Subcutaneous abdominal adipose tissue (tissue), 5 donors: ENCODE measurements at regions not wholly inside any gene's neighbourhood (a gene's known extent, or its start where the extent isn't known, plus 50 kb on each side); places are given as distances from the start of the nearest gene placed in this dataset.

Experiments used
- H3K27ac ChIP-seq: one replicate; pipeline ENCODE4 v1.7.0; 2013; ENCODE audit warnings: low read depth, mild to moderate bottlenecking, inconsistent platforms, low read length, moderate library complexity
- H3K27me3 ChIP-seq, 5 donors: one replicate each; pipeline ENCODE4 v1.7.0; 2013; ENCODE audit warnings: low read length in 5 of 5, inconsistent platforms in 1 of 5; ENCODE audit not compliant: control insufficient read depth in 5 of 5, insufficient read depth in 4 of 5
- H3K36me3 ChIP-seq, 5 donors: one replicate each; pipeline ENCODE4 v1.7.0; 2013; ENCODE audit warnings: low read length in 5 of 5; ENCODE audit not compliant: control insufficient read depth in 5 of 5, insufficient read depth in 5 of 5
- H3K4me1 ChIP-seq, 5 donors: one replicate each; pipeline ENCODE4 v1.7.0; 2013; ENCODE audit warnings: low read length in 5 of 5, mild to moderate bottlenecking in 3 of 5, moderate library complexity in 1 of 5; ENCODE audit not compliant: control insufficient read depth in 5 of 5, insufficient read depth in 5 of 5
- H3K4me3 ChIP-seq, 5 donors: one replicate each; pipeline ENCODE4 v1.7.0; 2013; ENCODE audit warnings: low read length in 5 of 5, low read depth in 1 of 5
- H3K9ac ChIP-seq, 5 donors: one replicate each; pipeline ENCODE4 v1.7.0; 2013; ENCODE audit warnings: low read length in 5 of 5, mild to moderate bottlenecking in 4 of 5, moderate library complexity in 3 of 5
- H3K9me3 ChIP-seq, 5 donors: one replicate each; pipeline ENCODE4 v1.7.0; 2013; ENCODE audit warnings: low read length in 5 of 5; ENCODE audit not compliant: control insufficient read depth in 5 of 5
- donor health status: healthy.
- donor health status: healthy.
- donor health status: healthy.
- donor health status: healthy.
- donor health status: healthy.

DNA sequence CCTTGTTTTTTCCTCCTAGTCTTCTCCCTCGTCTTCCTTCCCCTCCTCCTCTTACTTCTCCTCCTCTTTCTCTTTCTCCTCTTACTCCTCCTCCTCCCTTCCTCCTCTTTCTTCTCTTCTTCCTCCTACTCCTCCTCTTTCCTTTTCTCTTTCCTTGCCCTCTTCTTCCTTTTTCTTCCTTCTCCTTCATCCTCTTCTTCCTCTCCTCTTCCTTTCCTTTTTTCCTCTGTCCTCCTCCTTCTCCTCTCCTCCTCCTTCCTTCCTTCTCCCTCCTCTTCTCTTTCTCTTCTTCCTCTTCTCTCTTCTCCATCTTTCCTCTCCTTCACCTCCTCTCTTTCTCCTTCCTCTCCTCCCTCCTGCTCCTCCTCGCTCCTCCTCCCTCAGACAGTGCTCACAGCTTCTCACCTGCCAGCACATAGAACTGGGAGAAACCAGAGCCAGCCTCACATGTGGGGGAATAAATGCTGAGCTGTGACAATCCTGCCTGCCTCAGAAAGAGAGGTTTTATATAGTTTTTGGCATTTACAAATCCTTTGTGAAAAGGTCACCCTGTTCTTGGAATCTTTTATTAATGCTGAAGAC is 84.3 kb upstream of the NLRP1 start:
- Histone ChIP-seq H3K9me3 (no peaks in the 10 kb centered on the region), H3K4me3 (no peak overlapping the region), H3K36me3 (no peaks in the 10 kb centered on the region), H3K27me3 (peaks cover 15 to 35% (median 30%) of the 10 kb centered on the region in 5 donors), H3K9ac (no peak overlapping the region), H3K4me1 (no peaks in the 10 kb centered on the region), H3K27ac (no peak overlapping the region)

GRCh38 chr17:5669191-5669590 is 84.9 kb upstream of the NLRP1 start:
- Histone ChIP-seq H3K27me3 (peaks cover 15 to 34% (median 32%) of the 10 kb centered on the region in 5 donors), H3K4me3 (no peak overlapping the region), H3K36me3 (no peaks in the 10 kb centered on the region), H3K27ac (no peak overlapping the region), H3K9ac (no peak overlapping the region), H3K9me3 (no peaks in the 10 kb centered on the region), H3K4me1 (no peaks in the 10 kb centered on the region)

- H3K27ac ChIP-seq = no peak overlapping the region
- H3K27me3 ChIP-seq = peaks cover 9 to 21% (median 20%) of the 10 kb centered on the region in 5 donors
Observed at GRCh38 chr17:5672141-5672540, 87.8 kb upstream of the NLRP1 start.

GRCh38 chr17:5672815-5673430 is 88.6 kb upstream of the NLRP1 start:
- Histone ChIP-seq H3K9me3 (no peaks in the 10 kb centered on the region), H3K36me3 (no peaks in the 10 kb centered on the region), H3K9ac (no peak overlapping the region), H3K27ac (no peak overlapping the region), H3K4me1 (no peaks in the 10 kb centered on the region), H3K27me3 (peaks cover 2 to 17% (median 14%) of the 10 kb centered on the region in 5 donors), H3K4me3 (no peak overlapping the region)

More at GRCh38 chr17:5672141-5672540, 87.8 kb upstream of the NLRP1 start:
- H3K4me3 ChIP-seq = no peak overlapping the region
- H3K36me3 ChIP-seq = no peaks in the 10 kb centered on the region
- H3K9ac ChIP-seq = no peak overlapping the region
- H3K9me3 ChIP-seq = no peaks in the 10 kb centered on the region
- no peaks in the 10 kb centered on the region for H3K4me1 ChIP-seq

GRCh38 chr17:5675625-5676421 is 91.5 kb upstream of the NLRP1 start:
- no peak overlapping the region for H3K27ac ChIP-seq
- peaks cover 0 to 3% (median 2%) of the 10 kb centered on the region in 5 donors for H3K27me3 ChIP-seq
- H3K4me3 ChIP-seq = no peak overlapping the region
- no peaks in the 10 kb centered on the region for H3K36me3 ChIP-seq
- no peaks in the 10 kb centered on the region for H3K4me1 ChIP-seq
- no peak overlapping the region for H3K9ac ChIP-seq
- H3K9me3 ChIP-seq = peaks cover 0 to 7% (median 4%) of the 10 kb centered on the region in 5 donors

GRCh38 chr17:5677620-5678019 is 93.3 kb upstream of the NLRP1 start:
- H3K4me3 ChIP-seq = no peak overlapping the region
- H3K36me3 ChIP-seq = no peaks in the 10 kb centered on the region
- no peaks in the 10 kb centered on the region for H3K4me1 ChIP-seq
- H3K9me3 ChIP-seq = peaks cover 0 to 7% (median 4%) of the 10 kb centered on the region in 5 donors
- no peak overlapping the region for H3K9ac ChIP-seq
- H3K27ac ChIP-seq = no peak overlapping the region
- H3K27me3 ChIP-seq = peaks cover 0 to 10% (median 2%) of the 10 kb centered on the region in 5 donors

DNA sequence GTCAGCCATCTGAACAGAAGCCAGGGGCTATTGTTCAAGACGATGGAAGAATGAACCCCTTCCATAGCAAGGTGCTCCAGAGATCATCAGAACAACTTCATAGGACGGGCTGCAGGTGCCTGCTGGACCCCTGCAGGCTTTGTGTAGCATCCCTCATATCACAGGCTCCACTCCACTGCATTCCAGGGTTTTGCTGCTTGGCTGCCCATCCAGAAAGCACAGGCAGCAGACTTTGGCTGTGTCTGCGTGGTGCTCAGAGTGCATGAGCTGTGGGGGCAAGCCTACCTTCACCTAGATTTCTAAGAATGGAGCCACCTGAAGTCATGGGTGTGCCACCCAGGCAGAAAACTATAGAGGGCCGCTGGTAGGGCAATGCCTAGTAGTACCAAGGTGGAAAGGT is 93.9 kb upstream of the NLRP1 start:
- Histone ChIP-seq H3K4me1 (no peaks in the 10 kb centered on the region), H3K4me3 (no peak overlapping the region), H3K9ac (no peak overlapping the region), H3K27ac (no peak overlapping the region), H3K36me3 (no peaks in the 10 kb centered on the region), H3K27me3 (peaks cover 0 to 11% (median 2%) of the 10 kb centered on the region in 5 donors), H3K9me3 (peaks cover 0 to 7% (median 4%) of the 10 kb centered on the region in 5 donors)

DNA sequence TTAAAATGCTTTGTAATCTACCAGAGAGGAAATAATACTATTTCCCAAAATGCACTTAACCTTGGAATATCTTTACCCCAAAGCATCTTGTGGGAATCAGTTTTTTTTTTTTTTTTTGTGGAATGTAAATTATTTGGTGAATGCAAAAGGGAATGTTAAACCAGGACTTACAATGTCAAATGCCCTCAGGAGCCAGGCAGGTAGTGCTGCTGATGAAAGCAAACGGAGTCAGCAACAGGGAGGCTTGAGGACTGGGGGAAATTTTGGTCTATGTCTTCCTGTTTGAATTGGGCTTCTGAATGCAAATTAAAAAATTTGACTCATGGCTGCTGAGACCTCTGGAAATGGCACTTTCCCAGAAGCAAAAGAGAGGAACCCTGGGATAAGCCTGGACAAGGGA is 96.5 kb upstream of the NLRP1 start:
- no peaks in the 10 kb centered on the region for H3K36me3 ChIP-seq
- no peaks in the 10 kb centered on the region for H3K4me1 ChIP-seq
- H3K27me3 ChIP-seq = peaks cover 0 to 16% (median 4%) of the 10 kb centered on the region in 5 donors
- no peak overlapping the region for H3K4me3 ChIP-seq
- no peak overlapping the region for H3K9ac ChIP-seq
- no peak overlapping the region for H3K27ac ChIP-seq
- H3K9me3 ChIP-seq = peaks cover 4 to 18% (median 7%) of the 10 kb centered on the region in 5 donors

- Histone ChIP-seq H3K4me3 (no peak overlapping the region), H3K27me3 (peaks cover 0 to 21% (median 6%) of the 10 kb centered on the region in 5 donors)
Observed at GRCh38 chr17:5683241-5683640, 98.9 kb upstream of the NLRP1 start.

GRCh38 chr17:5686074-5686635 is 101.8 kb upstream of the NLRP1 start:
- H3K9me3 ChIP-seq = peaks cover 0 to 14% (median 8%) of the 10 kb centered on the region in 5 donors

More at GRCh38 chr17:5683241-5683640, 98.9 kb upstream of the NLRP1 start:
- Histone ChIP-seq H3K9me3 (peaks cover 4 to 21% (median 8%) of the 10 kb centered on the region in 5 donors), H3K27ac (no peak overlapping the region), H3K9ac (no peak overlapping the region), H3K36me3 (no peaks in the 10 kb centered on the region), H3K4me1 (no peaks in the 10 kb centered on the region)

More at GRCh38 chr17:5686074-5686635, 101.8 kb upstream of the NLRP1 start:
- Histone ChIP-seq H3K27me3 (peaks cover 0 to 36% (median 10%) of the 10 kb centered on the region in 5 donors), H3K36me3 (no peaks in the 10 kb centered on the region), H3K4me1 (no peaks in the 10 kb centered on the region), H3K27ac (no peak overlapping the region), H3K9ac (no peak overlapping the region), H3K4me3 (no peak overlapping the region)
